HFFc6 (cell line): ENCODE measurements at regions not wholly inside any gene's neighbourhood (a gene's known extent, or its start where the extent isn't known, plus 50 kb on each side); places are given as distances from the start of the nearest gene placed in this dataset.
A peak's percentile ranks its signal among the peaks of the same experiment; 100 is the strongest.

Experiments
- DNase-seq: peaks from one replicate; pipeline ENCODE4 v3.0.0-alpha.2; 2018
- H3K27ac Mint-ChIP-seq: 2 replicates; pipeline ENCODE4 v1.8.0; 2020; ENCODE audit warnings: mild to moderate bottlenecking, mixed read lengths
- H3K27me3 Mint-ChIP-seq: 2 replicates; pipeline ENCODE4 v1.8.0; 2021; ENCODE audit warnings: mild to moderate bottlenecking, moderate library complexity, mixed read lengths; ENCODE audit not compliant: insufficient read depth
- H3K36me3 Mint-ChIP-seq: 2 replicates; pipeline ENCODE4 v1.8.0; 2021; ENCODE audit warnings: low read depth, mixed read lengths
- H3K4me1 Mint-ChIP-seq: 2 replicates; pipeline ENCODE4 v1.8.0; 2020; ENCODE audit warnings: low read depth, mixed read lengths
- H3K4me3 Mint-ChIP-seq: 2 replicates; pipeline ENCODE4 v1.8.0; 2020; ENCODE audit warnings: mild to moderate bottlenecking, moderate library complexity, mixed read lengths
- H3K9me3 Mint-ChIP-seq: 2 replicates; pipeline ENCODE4 v1.8.0; 2020; ENCODE audit warnings: mild to moderate bottlenecking, mixed read lengths
- CTCF ChIP-seq: fragments of 200-600 bp; sonication (generic); IDR thresholded peaks from 2 replicates; pipeline ENCODE4 v1.5.0; 2021; ENCODE audit warnings: antibody characterized with exemption, mild to moderate bottlenecking

- no peak for TF ChIP-seq CTCF
- peak overlapping the region; percentile 88 for H3K4me3 Mint-ChIP-seq
- H3K27me3 Mint-ChIP-seq: peaks cover 10% of the 10 kb centered on the region
- H3K9me3 Mint-ChIP-seq: no peaks in the 10 kb centered on the region
- H3K27ac Mint-ChIP-seq: peak overlapping the region; percentile 78
- peaks cover 65% of the 10 kb centered on the region for H3K4me1 Mint-ChIP-seq
- no peak for DNase-seq
- peaks cover 7% of the 10 kb centered on the region for H3K36me3 Mint-ChIP-seq
These were observed 133.5 kb downstream of the GLI2 start for GRCh38 chr2:120869036-120869729.

- no peak overlapping the region for H3K27ac Mint-ChIP-seq
- peaks cover 10% of the 10 kb centered on the region for H3K27me3 Mint-ChIP-seq
- peaks cover 3% of the 10 kb centered on the region for H3K36me3 Mint-ChIP-seq
- no peaks in the 10 kb centered on the region for H3K9me3 Mint-ChIP-seq
- peak; percentile 8 for DNase-seq
- no peak for TF ChIP-seq CTCF
- peaks cover 64% of the 10 kb centered on the region for H3K4me1 Mint-ChIP-seq
- no peak overlapping the region for H3K4me3 Mint-ChIP-seq
These were observed 134.2 kb downstream of the GLI2 start for GRCh38 chr2:120869730-120870466.

- Mint-ChIP-seq H3K4me3 (no peak overlapping the region), H3K9me3 (no peaks in the 10 kb centered on the region), H3K36me3 (no peaks in the 10 kb centered on the region), H3K4me1 (peaks cover 64% of the 10 kb centered on the region), H3K27ac (no peak overlapping the region), H3K27me3 (peaks cover 10% of the 10 kb centered on the region)
- no peak for DNase-seq
- no peak for TF ChIP-seq CTCF
These were observed 134.8 kb downstream of the GLI2 start for GRCh38 chr2:120870467-120870788.

- Mint-ChIP-seq H3K36me3 (no peaks in the 10 kb centered on the region), H3K4me1 (peaks cover 62% of the 10 kb centered on the region), H3K9me3 (no peaks in the 10 kb centered on the region), H3K4me3 (no peak overlapping the region), H3K27ac (no peak overlapping the region), H3K27me3 (peaks cover 10% of the 10 kb centered on the region)
- no peak for DNase-seq
- no peak for TF ChIP-seq CTCF
These were observed 135.5 kb downstream of the GLI2 start for GRCh38 chr2:120871016-120871635.

- no peak overlapping the region for H3K27ac Mint-ChIP-seq
- H3K9me3 Mint-ChIP-seq: no peaks in the 10 kb centered on the region
- no peak for DNase-seq
- H3K36me3 Mint-ChIP-seq: no peaks in the 10 kb centered on the region
- H3K27me3 Mint-ChIP-seq: peaks cover 12% of the 10 kb centered on the region
- no peak for TF ChIP-seq CTCF
- H3K4me3 Mint-ChIP-seq: no peak overlapping the region
- peaks cover 60% of the 10 kb centered on the region for H3K4me1 Mint-ChIP-seq
These were observed 136.4 kb downstream of the GLI2 start for GRCh38 chr2:120871881-120872620.
